ENCODE measurements at regions not wholly inside any gene's neighbourhood (a gene's known extent, or its start where the extent isn't known, plus 50 kb on each side); places are given as distances from the start of the nearest gene placed in this dataset.

- no peak overlapping the region for H3K4me3 Mint-ChIP-seq
- H3K27me3 Mint-ChIP-seq (ENCODE audit: low read depth) = no peaks in the 10 kb centered on the region
- H3K9me3 Mint-ChIP-seq = peaks cover 18% of the 10 kb centered on the region
Measured at GRCh38 chr20:12110711-12111110, 193.0 kb downstream of the BTBD3 start.

GRCh38 chr20:12111431-12112088 lies 193.9 kb downstream of the BTBD3 start:
- Mint-ChIP-seq H3K27me3 (ENCODE audit: low read depth) (no peaks in the 10 kb centered on the region), H3K36me3 (ENCODE audit: low read depth) (peaks cover 5% of the 10 kb centered on the region), H3K4me1 (peaks cover 6% of the 10 kb centered on the region), H3K4me3 (no peak overlapping the region), H3K9me3 (peaks cover 13% of the 10 kb centered on the region), H3K27ac (ENCODE audit: unreplicated experiment) (no peak overlapping the region)
- no peak for TF ChIP-seq CTCF (conservative IDR thresholded peaks at IDR 0.05)
- no peak for DNase-seq (ENCODE audit: low read depth, low spot score)

More at GRCh38 chr20:12110711-12111110, 193.0 kb downstream of the BTBD3 start:
- DNase-seq (ENCODE audit: low read depth, low spot score) = no peak
- peaks cover 6% of the 10 kb centered on the region for H3K4me1 Mint-ChIP-seq
- no peak overlapping the region for H3K27ac Mint-ChIP-seq (ENCODE audit: unreplicated experiment)
- peaks cover 5% of the 10 kb centered on the region for H3K36me3 Mint-ChIP-seq (ENCODE audit: low read depth)
- TF ChIP-seq CTCF (conservative IDR thresholded peaks at IDR 0.05) = no peak

GRCh38 chr20:12112089-12112474 lies 194.4 kb downstream of the BTBD3 start:
- TF ChIP-seq CTCF (conservative IDR thresholded peaks at IDR 0.05) = no peak
- Mint-ChIP-seq H3K27me3 (ENCODE audit: low read depth) (no peaks in the 10 kb centered on the region), H3K27ac (ENCODE audit: unreplicated experiment) (no peak overlapping the region), H3K36me3 (ENCODE audit: low read depth) (peaks cover 3% of the 10 kb centered on the region), H3K4me1 (peaks cover 6% of the 10 kb centered on the region), H3K9me3 (peaks cover 11% of the 10 kb centered on the region), H3K4me3 (no peak overlapping the region)
- DNase-seq (ENCODE audit: low read depth, low spot score) = no peak

GRCh38 chr20:12112665-12113064 lies 195.0 kb downstream of the BTBD3 start:
- H3K9me3 Mint-ChIP-seq = peaks cover 7% of the 10 kb centered on the region
- H3K36me3 Mint-ChIP-seq (ENCODE audit: low read depth) = no peaks in the 10 kb centered on the region
- no peak overlapping the region for H3K4me3 Mint-ChIP-seq
- no peaks in the 10 kb centered on the region for H3K27me3 Mint-ChIP-seq (ENCODE audit: low read depth)
- peaks cover 6% of the 10 kb centered on the region for H3K4me1 Mint-ChIP-seq
- DNase-seq (ENCODE audit: low read depth, low spot score) = no peak
- no peak overlapping the region for H3K27ac Mint-ChIP-seq (ENCODE audit: unreplicated experiment)
- TF ChIP-seq CTCF (conservative IDR thresholded peaks at IDR 0.05) = no peak

- no peak for TF ChIP-seq CTCF (conservative IDR thresholded peaks at IDR 0.05)
- H3K4me1 Mint-ChIP-seq = peaks cover 6% of the 10 kb centered on the region
- H3K27me3 Mint-ChIP-seq (ENCODE audit: low read depth) = no peaks in the 10 kb centered on the region
- DNase-seq (ENCODE audit: low read depth, low spot score) = no peak
- H3K9me3 Mint-ChIP-seq = peaks cover 4% of the 10 kb centered on the region
- H3K4me3 Mint-ChIP-seq = no peak overlapping the region
- H3K27ac Mint-ChIP-seq (ENCODE audit: unreplicated experiment) = no peak overlapping the region
- H3K36me3 Mint-ChIP-seq (ENCODE audit: low read depth) = no peaks in the 10 kb centered on the region
Measured at GRCh38 chr20:12113075-12113467, 195.4 kb downstream of the BTBD3 start.

Measured in neural crest cell (in vitro differentiated cells).